Mesenchymal stem cell (in vitro differentiated cells and primary cell): ENCODE measurements at regions not wholly inside any gene's neighbourhood (a gene's known extent, or its start where the extent isn't known, plus 50 kb on each side); places are given as distances from the start of the nearest gene placed in this dataset.
"Not testable (repeated sequence)": the region's sequence is repeated elsewhere in the genome, so short reads cannot be mapped to it uniquely, and the experiment has no call there.

Experiments
- DNase-seq: peaks from one replicate; pipeline ENCODE4 v3.0.0-alpha.2; 2013
- H2AFZ ChIP-seq: one replicate; pipeline ENCODE4 v1.6.1; 2013; ENCODE audit warnings: low read depth, mild to moderate bottlenecking, control low read depth, inconsistent platforms, low read length, moderate library complexity
- H2AK5ac ChIP-seq: 2 replicates; pipeline ENCODE4 v1.6.1; 2013; ENCODE audit warnings: low read length, moderate library complexity, mild to moderate bottlenecking, inconsistent platforms; ENCODE audit not compliant: severe bottlenecking
- H2BK120ac ChIP-seq: one replicate; pipeline ENCODE4 v1.6.1; 2013; ENCODE audit warnings: low read depth, mild to moderate bottlenecking, inconsistent platforms, low read length, moderate library complexity
- H2BK12ac ChIP-seq, 2 experiments: one replicate each; pipeline ENCODE4 v1.6.1; 2013; ENCODE audit warnings: inconsistent platforms in 2 of 2, low read length in 2 of 2, mild to moderate bottlenecking in 2 of 2, moderate library complexity in 2 of 2, control low read depth in 1 of 2
- H2BK15ac ChIP-seq: one replicate; pipeline ENCODE4 v1.6.1; 2013; ENCODE audit warnings: mild to moderate bottlenecking, low read depth, inconsistent platforms; ENCODE audit not compliant: poor library complexity, severe bottlenecking
- H2BK5ac ChIP-seq: 2 replicates; pipeline ENCODE4 v1.6.1; 2013; ENCODE audit warnings: low read depth, mild to moderate bottlenecking, low read length, control low read depth, inconsistent platforms; ENCODE audit not compliant: poor library complexity, severe bottlenecking
- H3K14ac ChIP-seq, 2 experiments: one replicate each; pipeline ENCODE4 v1.6.1; 2013; ENCODE audit warnings: inconsistent platforms in 2 of 2, low read length in 2 of 2, control low read depth in 1 of 2, mild to moderate bottlenecking in 1 of 2, moderate library complexity in 1 of 2
- H3K18ac ChIP-seq, 2 experiments: one replicate each; pipeline ENCODE4 v1.6.1; 2013; ENCODE audit warnings: inconsistent platforms in 2 of 2, low read length in 2 of 2, control low read depth in 1 of 2, low read depth in 1 of 2, mild to moderate bottlenecking in 1 of 2
- H3K23ac ChIP-seq, 2 experiments: one replicate each; pipeline ENCODE4 v1.6.1; 2013; ENCODE audit warnings: inconsistent platforms in 2 of 2, low read length in 2 of 2, mild to moderate bottlenecking in 2 of 2, moderate library complexity in 2 of 2, control low read depth in 1 of 2
- H3K27ac ChIP-seq: 2 replicates; pipeline ENCODE4 v1.5.1; 2013; ENCODE audit warnings: mild to moderate bottlenecking, moderate library complexity, low read length, control low read depth, inconsistent platforms; ENCODE audit not compliant: poor library complexity, severe bottlenecking
- H3K27me3 ChIP-seq, 2 experiments: 2 replicates each; pipeline versions ENCODE4 v1.6.1 to v1.7.0; 2013; ENCODE audit warnings: low read length in 2 of 2, mild to moderate bottlenecking in 2 of 2, moderate library complexity in 2 of 2, control low read depth in 1 of 2, inconsistent platforms in 1 of 2; ENCODE audit not compliant: control insufficient read depth in 1 of 2, insufficient read depth in 1 of 2
- H3K36me3 ChIP-seq, 2 experiments: 2 replicates each; pipeline versions ENCODE4 v1.6.1 to v1.7.0; 2013; ENCODE audit warnings: low read length in 2 of 2, control low read depth in 1 of 2, inconsistent platforms in 1 of 2, low read depth in 1 of 2, mild to moderate bottlenecking in 1 of 2; ENCODE audit not compliant: insufficient read depth in 2 of 2, control insufficient read depth in 1 of 2
- H3K4ac ChIP-seq, 2 experiments: one replicate each; pipeline ENCODE4 v1.6.1; 2013; ENCODE audit warnings: inconsistent platforms in 2 of 2, low read length in 2 of 2, mild to moderate bottlenecking in 2 of 2, moderate library complexity in 2 of 2, control low read depth in 1 of 2, low read depth in 1 of 2
- H3K4me1 ChIP-seq: 2 replicates; pipeline ENCODE4 v1.6.1; 2013; ENCODE audit warnings: low read depth, low read length, control low read depth; ENCODE audit not compliant: control insufficient read depth, insufficient read depth
- H3K4me2 ChIP-seq: 2 replicates; pipeline ENCODE4 v1.6.1; 2013; ENCODE audit warnings: low read length, mild to moderate bottlenecking, inconsistent platforms; ENCODE audit not compliant: poor library complexity, severe bottlenecking
- H3K4me3 ChIP-seq, 2 experiments: 2 replicates each; pipeline versions ENCODE4 v1.5.1 to v1.7.0; 2013; ENCODE audit warnings: low read length in 2 of 2, mild to moderate bottlenecking in 2 of 2, control low read depth in 1 of 2, low read depth in 1 of 2; ENCODE audit not compliant: insufficient read depth in 1 of 2
- H3K79me1 ChIP-seq: replicated peaks from 2 replicates; pipeline ENCODE4 v1.6.1; 2013; ENCODE audit warnings: mild to moderate bottlenecking, control low read depth, low read length, inconsistent platforms; ENCODE audit not compliant: poor library complexity, severe bottlenecking
- H3K9ac ChIP-seq: 2 replicates; pipeline ENCODE4 v1.7.0; 2013; ENCODE audit warnings: mild to moderate bottlenecking, low read length, moderate library complexity
- H3K9me3 ChIP-seq: 2 replicates; pipeline ENCODE4 v1.7.0; 2013; ENCODE audit warnings: mild to moderate bottlenecking, low read length; ENCODE audit not compliant: control insufficient read depth
- H4K8ac ChIP-seq: one replicate; pipeline ENCODE4 v1.6.1; 2013; ENCODE audit warnings: inconsistent platforms, mild to moderate bottlenecking, low read length, moderate library complexity
- H4K91ac ChIP-seq: one replicate; pipeline ENCODE4 v1.6.1; 2013; ENCODE audit warnings: mild to moderate bottlenecking, low read length, inconsistent platforms
- WGBS: methylation state at CpG from one replicate; pipeline ENCODE4 v1.1.7; 2013; ENCODE audit warnings: mixed read lengths; 5-methylcytosine and 5-hydroxymethylcytosine counted together

GRCh38 chr6:120373185-120373584 is 961.1 kb downstream of the TBC1D32 start:
- no peak overlapping the region for H2BK120ac ChIP-seq
- H2BK12ac ChIP-seq = no peak overlapping the region
- no peak overlapping the region for H4K91ac ChIP-seq
- no peak overlapping the region for H3K27ac ChIP-seq
- no peaks in the 10 kb centered on the region for H3K4me1 ChIP-seq
- no peak overlapping the region for H3K4me3 ChIP-seq
- H3K14ac ChIP-seq = no peak overlapping the region
- no peaks in the 10 kb centered on the region for H3K27me3 ChIP-seq
- no peak overlapping the region for H2BK15ac ChIP-seq
- WGBS = 76% methylated on average over 2 of the region's 2 CpGs
- H3K4me2 ChIP-seq = no peak overlapping the region
- no peak overlapping the region for H3K4ac ChIP-seq
- no peak overlapping the region for H3K9ac ChIP-seq
- H3K36me3 ChIP-seq = no peaks in the 10 kb centered on the region
- no peak overlapping the region for H2AK5ac ChIP-seq
- no peak for DNase-seq
- no peak overlapping the region for H2BK5ac ChIP-seq
- no peak overlapping the region for H3K23ac ChIP-seq
- H3K79me1 ChIP-seq = no peaks in the 10 kb centered on the region
- H2AFZ ChIP-seq = no peak overlapping the region
- no peaks in the 10 kb centered on the region for H3K9me3 ChIP-seq
- H3K18ac ChIP-seq = no peak overlapping the region
- H4K8ac ChIP-seq = no peak overlapping the region

- Histone ChIP-seq H2BK120ac (no peak overlapping the region), H3K4me3 (no peak overlapping the region), H2AFZ (no peak overlapping the region), H3K9me3 (peaks cover 14% of the 10 kb centered on the region), H3K27ac (no peak overlapping the region), H2BK12ac (no peak overlapping the region), H3K27me3 (no peaks in the 10 kb centered on the region), H4K91ac (no peak overlapping the region), H3K36me3 (no peaks in the 10 kb centered on the region), H3K9ac (no peak overlapping the region), H3K4me1 (no peaks in the 10 kb centered on the region), H2AK5ac (no peak overlapping the region), H3K79me1 (no peaks in the 10 kb centered on the region), H3K14ac (no peak overlapping the region), H3K23ac (no peak overlapping the region), H3K4ac (no peak overlapping the region), H4K8ac (no peak overlapping the region), H2BK15ac (no peak overlapping the region), H3K4me2 (no peak overlapping the region), H3K18ac (no peak overlapping the region), H2BK5ac (no peak overlapping the region)
- WGBS = 63% methylated on average over 6 of the region's 6 CpGs
- DNase-seq = no peak
These were observed 970.9 kb downstream of the TBC1D32 start for GRCh38 chr6:120363429-120363828.

- not testable (repeated sequence) for H3K4me3 ChIP-seq, H4K91ac ChIP-seq, H3K14ac ChIP-seq, H3K4me2 ChIP-seq, H3K27ac ChIP-seq, DNase-seq, H2BK120ac ChIP-seq, H3K79me1 ChIP-seq, H3K4ac ChIP-seq, H2AK5ac ChIP-seq, H2BK15ac ChIP-seq, H2BK5ac ChIP-seq, H3K27me3 ChIP-seq, H4K8ac ChIP-seq, H3K9ac ChIP-seq, H3K18ac ChIP-seq, H3K36me3 ChIP-seq, H3K4me1 ChIP-seq, H2AFZ ChIP-seq, H2BK12ac ChIP-seq, H3K23ac ChIP-seq
- H3K9me3 ChIP-seq = peaks cover 14% of the 10 kb centered on the region
- 80% methylated on average over 4 of the region's 4 CpGs for WGBS
These were observed 975.7 kb downstream of the TBC1D32 start for GRCh38 chr6:120358535-120358934.

DNA sequence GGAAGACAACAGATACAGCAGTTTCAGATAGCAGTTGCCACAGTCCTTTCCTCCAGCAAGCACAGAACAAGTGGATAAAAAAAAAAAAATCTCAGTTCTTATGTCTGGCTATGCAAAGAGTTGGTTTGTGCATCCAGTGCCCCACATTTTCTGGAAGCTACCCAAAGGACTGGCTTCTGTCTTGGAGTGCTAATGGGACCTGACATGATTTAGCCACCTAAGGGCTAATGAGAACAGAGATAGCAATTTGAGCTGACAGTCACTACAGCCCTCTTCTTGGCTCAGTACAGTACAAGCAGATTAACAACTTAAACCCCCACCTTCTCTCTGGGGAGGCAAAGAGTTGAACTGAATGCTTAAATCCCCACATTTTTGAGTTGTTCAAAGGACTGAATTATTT is 976.8 kb downstream of the TBC1D32 start:
- Histone ChIP-seq H3K4me2 (no peak overlapping the region), H3K4me1 (no peaks in the 10 kb centered on the region), H3K23ac (no peak overlapping the region), H3K27ac (no peak overlapping the region), H3K27me3 (no peaks in the 10 kb centered on the region), H2BK12ac (no peak overlapping the region), H3K9ac (no peak overlapping the region), H2BK15ac (no peak overlapping the region), H3K4me3 (no peak overlapping the region), H3K36me3 (no peaks in the 10 kb centered on the region), H2AFZ (no peak overlapping the region), H3K14ac (no peak overlapping the region), H2AK5ac (no peak overlapping the region), H3K79me1 (no peaks in the 10 kb centered on the region), H4K91ac (no peak overlapping the region), H3K18ac (no peak overlapping the region), H4K8ac (no peak overlapping the region), H3K4ac (no peak overlapping the region), H3K9me3 (peaks cover 14% of the 10 kb centered on the region), H2BK5ac (no peak overlapping the region), H2BK120ac (no peak overlapping the region)
- no peak for DNase-seq
